RWPE2 (cell line): ENCODE measurements at regions not wholly inside any gene's neighbourhood (a gene's known extent, or its start where the extent isn't known, plus 50 kb on each side); places are given as distances from the start of the nearest gene placed in this dataset.

Source experiments
- ATAC-seq: fragments of 200-7000 bp; cut with Tn5 transposase; 3 replicates; pipeline ENCODE4 v1.9.1; 2021; ENCODE audit warnings: low read depth
- DNase-seq: peaks from one replicate; pipeline ENCODE4 v3.0.0-alpha.2; 2020; ENCODE audit warnings: low spot score
- H3K27ac ChIP-seq: fragments of 450-650 bp; 2 replicates; pipeline ENCODE4 v1.5.1; 2017; ENCODE audit warnings: mild to moderate bottlenecking; ENCODE audit not compliant: poor library complexity, severe bottlenecking
- H3K27me3 ChIP-seq: fragments of 250-450 bp; sonication (Bioruptor Pico); 2 replicates; pipeline ENCODE4 v1.5.1; 2021; ENCODE audit warnings: mild to moderate bottlenecking, moderate library complexity; ENCODE audit not compliant: insufficient read depth, poor library complexity, severe bottlenecking
- H3K36me3 ChIP-seq: fragments of 250-450 bp; sonication (Bioruptor Pico); 2 replicates; pipeline ENCODE4 v1.5.1; 2020; ENCODE audit warnings: low read depth, mild to moderate bottlenecking, moderate library complexity
- H3K4me1 ChIP-seq: fragments of 250-450 bp; sonication (Bioruptor Pico); 2 replicates; pipeline ENCODE4 v1.5.1; 2021; ENCODE audit warnings: mild to moderate bottlenecking, moderate library complexity; ENCODE audit not compliant: insufficient read depth, poor library complexity, severe bottlenecking
- H3K4me3 ChIP-seq: fragments of 250-450 bp; sonication (Bioruptor Pico); 2 replicates; pipeline ENCODE4 v1.5.1; 2021; ENCODE audit warnings: mild to moderate bottlenecking, moderate library complexity; ENCODE audit not compliant: severe bottlenecking
- H3K9me3 ChIP-seq: fragments of 250-450 bp; sonication (Bioruptor Pico); 2 replicates; pipeline ENCODE4 v1.5.1; 2021; ENCODE audit warnings: mild to moderate bottlenecking, moderate library complexity; ENCODE audit not compliant: severe bottlenecking
- CTCF ChIP-seq: fragments of 450-650 bp; IDR thresholded peaks from one replicate; pipeline ENCODE4 v1.5.1; 2017; ENCODE audit warnings: mild to moderate bottlenecking, moderate library complexity; ENCODE audit not compliant: poor library complexity, severe bottlenecking

DNA sequence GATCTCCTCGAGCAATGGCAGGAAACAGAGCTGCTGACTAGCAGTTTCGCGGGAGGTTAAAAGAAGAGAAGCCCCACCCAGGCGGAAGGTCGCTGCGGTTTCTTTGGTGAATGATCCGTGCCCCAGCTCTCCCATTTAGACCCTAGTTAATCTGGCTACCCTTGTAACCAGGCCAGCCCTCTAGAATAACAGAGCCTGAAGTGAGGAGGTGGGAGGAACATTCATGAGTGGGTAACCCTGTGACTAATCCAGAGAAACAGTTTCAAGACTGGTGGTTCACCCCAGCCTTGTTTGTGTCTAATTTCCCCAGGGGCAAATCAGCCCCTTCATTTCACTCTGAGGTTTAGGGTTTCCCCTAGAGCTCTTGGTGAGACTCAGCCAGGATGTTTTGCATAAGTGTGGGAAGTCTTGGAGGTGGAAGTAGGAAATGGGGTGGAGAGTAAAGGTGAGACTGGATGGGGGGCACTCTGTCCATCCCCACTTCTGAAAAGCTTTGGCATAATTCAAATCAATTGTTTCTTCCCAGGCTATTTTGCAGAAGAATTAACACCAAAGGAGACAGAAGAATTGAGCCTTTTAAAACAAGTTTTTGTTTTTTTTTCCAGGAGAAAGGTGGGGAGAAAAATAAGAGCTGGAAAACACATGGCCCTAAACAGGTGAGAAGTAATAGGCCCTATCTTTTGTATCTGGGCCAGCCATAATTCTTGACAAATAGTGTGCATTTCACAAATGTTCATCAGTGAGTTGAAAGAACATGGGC lies 303.1 kb downstream of the RPLP1 start:
- peaks cover 18% of the 10 kb centered on the region for H3K4me1 ChIP-seq
- no peak for DNase-seq
- TF ChIP-seq CTCF = no peak
- ATAC-seq = no peak
- H3K27me3 ChIP-seq = no peaks in the 10 kb centered on the region
- no peaks in the 10 kb centered on the region for H3K36me3 ChIP-seq
- H3K27ac ChIP-seq = no peak overlapping the region
- H3K4me3 ChIP-seq = no peak overlapping the region
- H3K9me3 ChIP-seq = no peaks in the 10 kb centered on the region

GRCh38 chr15:69756440-69756839 lies 303.8 kb downstream of the RPLP1 start:
- ATAC-seq (no peak), DNase-seq (no peak)
- Histone ChIP-seq H3K27me3 (no peaks in the 10 kb centered on the region), H3K4me1 (peaks cover 22% of the 10 kb centered on the region), H3K9me3 (no peaks in the 10 kb centered on the region), H3K27ac (no peak overlapping the region), H3K4me3 (no peak overlapping the region), H3K36me3 (no peaks in the 10 kb centered on the region)
- TF ChIP-seq CTCF = no peak

DNA sequence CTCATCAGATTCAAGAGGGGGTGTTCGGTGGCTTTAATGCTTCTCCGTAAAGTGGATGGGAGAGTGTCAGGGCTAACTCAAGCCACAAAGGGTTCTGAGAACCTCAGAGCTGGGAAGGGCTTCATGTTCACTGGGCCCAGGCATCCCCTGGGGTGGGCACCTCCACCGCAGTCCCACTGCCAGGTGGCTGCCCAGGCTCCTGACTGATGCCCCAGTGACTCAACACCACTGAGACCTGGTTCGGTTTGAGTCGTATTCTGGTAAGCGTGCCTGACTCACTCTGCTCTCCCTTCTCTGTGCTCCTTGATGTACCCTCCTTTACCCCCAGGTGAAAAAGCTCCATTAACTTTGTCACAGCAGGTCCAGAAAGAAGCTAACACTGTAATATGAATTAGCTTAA lies 304.6 kb downstream of the RPLP1 start:
- no peak for TF ChIP-seq CTCF
- H3K36me3 ChIP-seq = no peaks in the 10 kb centered on the region
- DNase-seq = no peak
- peaks cover 22% of the 10 kb centered on the region for H3K4me1 ChIP-seq
- no peak overlapping the region for H3K27ac ChIP-seq
- no peak for ATAC-seq
- no peaks in the 10 kb centered on the region for H3K27me3 ChIP-seq
- H3K9me3 ChIP-seq = no peaks in the 10 kb centered on the region
- no peak overlapping the region for H3K4me3 ChIP-seq

DNA sequence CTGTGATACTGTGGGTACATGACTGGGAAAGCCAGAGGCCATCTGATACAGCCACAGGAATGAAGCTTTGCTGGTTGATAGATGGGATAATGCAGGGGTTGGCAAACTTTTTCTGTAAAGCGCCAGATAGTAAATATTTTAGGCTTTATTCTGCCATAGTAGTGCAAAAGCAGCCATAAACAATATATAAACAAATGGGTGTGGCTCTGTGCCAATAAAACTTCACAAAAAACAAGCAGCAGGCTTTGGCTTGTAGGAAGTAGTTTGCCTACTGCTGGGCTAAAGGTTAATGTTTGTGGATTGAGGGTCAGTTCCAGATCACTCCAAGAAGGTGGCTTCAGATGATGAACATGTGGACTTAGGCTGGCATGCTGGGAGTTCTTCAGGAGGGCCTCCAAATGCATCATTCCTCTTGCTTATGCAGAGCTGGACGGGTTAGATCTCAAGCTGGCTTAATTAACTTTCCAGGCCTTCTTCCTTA lies 305.7 kb downstream of the RPLP1 start:
- H3K27ac ChIP-seq = no peak overlapping the region
- no peaks in the 10 kb centered on the region for H3K27me3 ChIP-seq
- no peaks in the 10 kb centered on the region for H3K9me3 ChIP-seq
- ATAC-seq = no peak
- no peaks in the 10 kb centered on the region for H3K36me3 ChIP-seq
- peaks cover 22% of the 10 kb centered on the region for H3K4me1 ChIP-seq
- no peak for TF ChIP-seq CTCF
- H3K4me3 ChIP-seq = no peak overlapping the region
- no peak for DNase-seq
